ENCODE measurements at regions not wholly inside any gene's neighbourhood (a gene's known extent, or its start where the extent isn't known, plus 50 kb on each side); places are given as distances from the start of the nearest gene placed in this dataset. TPM values are rescaled to one million over a fixed set of nuclear protein-coding genes. Genes with fewer than 3 reads are reported as not detected.

- Histone ChIP-seq H3K27ac (no peak overlapping the region), H3K4me1 (no peaks in the 10 kb centered on the region), H3K27me3 (no peaks in the 10 kb centered on the region), H3K36me3 (no peaks in the 10 kb centered on the region), H3K4me3 (replicated peaks in 1 of 3) (no peak overlapping the region), H3K9me3 (no peaks in the 10 kb centered on the region)
- TF ChIP-seq POLR2A (IDR thresholded peaks at IDR 0.05) (no peak), CTCF (IDR thresholded peaks at IDR 0.05) (no peak)
- WGBS, 2 donors: 89 to 92% methylated on average over 3 of the region's 3 CpGs
- intact Hi-C loops (cut with DNase I): no loop called here
- DNase-seq: no peak
Observed at GRCh38 chr1:221795380-221795779, 53.5 kb upstream of the DUSP10 start.

DNA sequence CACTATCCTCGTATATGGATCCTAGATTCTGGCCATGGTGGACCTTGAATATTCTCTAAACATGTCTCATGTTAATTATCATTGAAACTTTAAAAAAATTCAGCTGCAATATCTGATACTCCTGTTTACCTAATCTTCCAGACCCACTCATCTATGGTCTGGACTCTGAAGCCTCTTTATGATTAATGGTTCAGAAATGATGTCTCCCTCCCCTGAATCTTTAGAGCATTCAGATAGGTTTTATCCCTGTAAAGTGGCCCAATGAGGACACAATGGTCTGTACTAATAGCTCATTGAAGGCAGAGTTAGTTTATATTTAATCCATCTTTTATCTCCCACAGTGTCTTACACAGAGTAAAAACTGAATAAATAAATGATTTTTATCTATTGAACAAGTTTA is 53.0 kb upstream of the DUSP10 start:
- Histone ChIP-seq H3K4me3 (replicated peaks in 1 of 3) (no peak overlapping the region), H3K9me3 (no peaks in the 10 kb centered on the region), H3K4me1 (no peaks in the 10 kb centered on the region), H3K27ac (no peak overlapping the region), H3K36me3 (no peaks in the 10 kb centered on the region), H3K27me3 (no peaks in the 10 kb centered on the region)
- 89 to 98% methylated on average over 1 of the region's 1 CpG for WGBS, 2 donors
- TF ChIP-seq CTCF (IDR thresholded peaks at IDR 0.05) (no peak), POLR2A (IDR thresholded peaks at IDR 0.05) (no peak)
- intact Hi-C loops (cut with DNase I): no loop called here
- no peak for DNase-seq

- 69 to 88% methylated on average over 2 of the region's 2 CpGs for WGBS, 2 donors
- H3K27me3 ChIP-seq: no peaks in the 10 kb centered on the region
- no peaks in the 10 kb centered on the region for H3K9me3 ChIP-seq
- no peaks in the 10 kb centered on the region for H3K36me3 ChIP-seq
- intact Hi-C loops (cut with DNase I): no loop called here
- no peak for DNase-seq
- H3K4me1 ChIP-seq: no peaks in the 10 kb centered on the region
- TF ChIP-seq CTCF (IDR thresholded peaks at IDR 0.05) (no peak), POLR2A (IDR thresholded peaks at IDR 0.05) (no peak)
- H3K4me3 ChIP-seq (replicated peaks in 1 of 3): no peak overlapping the region
- no peak overlapping the region for H3K27ac ChIP-seq
Observed at GRCh38 chr1:221794079-221794670, 52.3 kb upstream of the DUSP10 start.

- intact Hi-C loops (cut with DNase I): no loop called here
- no peak for DNase-seq
- no peak overlapping the region for H3K27ac ChIP-seq
- 67 to 75% methylated on average over 3 of the region's 3 CpGs for WGBS, 2 donors
- no peaks in the 10 kb centered on the region for H3K27me3 ChIP-seq
- no peaks in the 10 kb centered on the region for H3K9me3 ChIP-seq
- H3K4me1 ChIP-seq: no peaks in the 10 kb centered on the region
- H3K36me3 ChIP-seq: no peaks in the 10 kb centered on the region
- TF ChIP-seq POLR2A (IDR thresholded peaks at IDR 0.05) (no peak), CTCF (IDR thresholded peaks at IDR 0.05) (no peak)
- H3K4me3 ChIP-seq (replicated peaks in 1 of 3): no peak overlapping the region
Observed at GRCh38 chr1:221793439-221794078, 51.7 kb upstream of the DUSP10 start.

DNA sequence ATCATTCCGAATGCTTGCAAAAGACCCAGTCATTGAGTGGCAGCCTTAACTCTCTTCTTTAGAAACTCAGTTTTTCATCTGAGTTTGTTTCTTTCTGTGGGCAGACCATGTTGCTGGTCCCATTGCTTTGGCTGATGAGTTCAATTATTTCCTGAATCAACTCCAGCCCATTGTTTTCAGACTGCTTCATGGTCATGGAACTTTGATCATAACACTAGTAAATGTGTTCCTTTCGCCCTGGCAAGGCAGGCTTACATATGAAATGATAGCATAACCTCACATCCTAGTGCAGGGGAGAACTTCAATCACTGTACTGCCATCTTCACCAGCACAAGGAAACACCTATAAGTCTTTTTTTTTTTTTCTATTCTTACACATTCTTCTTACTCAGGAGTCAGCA is 50.0 kb upstream of the DUSP10 start:
- WGBS, 2 donors: 89 to 90% methylated on average over 2 of the region's 2 CpGs
- no peak overlapping the region for H3K4me3 ChIP-seq (replicated peaks in 1 of 3)
- TF ChIP-seq POLR2A (IDR thresholded peaks at IDR 0.05) (no peak), CTCF (IDR thresholded peaks at IDR 0.05) (no peak)
- no peak overlapping the region for H3K27ac ChIP-seq
- H3K27me3 ChIP-seq: no peaks in the 10 kb centered on the region
- no peaks in the 10 kb centered on the region for H3K9me3 ChIP-seq
- no peak for DNase-seq
- intact Hi-C loops (cut with DNase I): no loop called here
- no peaks in the 10 kb centered on the region for H3K36me3 ChIP-seq
- H3K4me1 ChIP-seq: no peaks in the 10 kb centered on the region

Small RNA genes in the stretch of these regions (small RNA-seq; reads per million reads assigned to genes)
- not detected for gene RNU6-403P
